ENCODE measurements at regions not wholly inside any gene's neighbourhood (a gene's known extent, or its start where the extent isn't known, plus 50 kb on each side); places are given as distances from the start of the nearest gene placed in this dataset.

DNA sequence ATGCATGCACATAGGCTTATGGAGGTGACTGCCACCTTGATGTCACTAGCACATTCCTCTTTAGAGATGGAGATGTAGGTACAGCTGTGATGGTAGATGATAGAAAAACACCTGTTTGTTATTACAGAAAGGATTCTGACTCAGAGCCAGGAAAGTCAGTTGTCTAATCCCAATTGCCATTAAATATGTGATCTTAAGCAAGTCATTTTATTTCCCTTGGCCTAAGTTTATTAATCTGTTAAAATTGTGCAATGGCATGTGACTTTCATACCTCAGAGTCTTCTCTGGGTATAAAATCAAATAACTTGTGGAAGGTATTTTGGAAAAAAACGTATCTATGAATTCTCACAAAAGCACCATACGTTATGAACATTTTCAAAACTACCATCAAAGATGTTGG, 123.9 kb upstream of the BET1 start:
- Histone ChIP-seq H3K4me3 (no peak overlapping the region), H3K27ac (replicated peaks in 1 of 4) (no peak overlapping the region), H3K27me3 (no peaks in the 10 kb centered on the region), H3K36me3 (no peaks in the 10 kb centered on the region), H3K9me3 (no peaks in the 10 kb centered on the region), H3K4me1 (no peaks in the 10 kb centered on the region)
- no peak for DNase-seq (ENCODE audit: extremely low spot score)
- TF ChIP-seq EP300 (IDR thresholded peaks at IDR 0.05) (no peak), POLR2A (IDR thresholded peaks at IDR 0.05; ENCODE audit: low read depth) (no peak), POLR2AphosphoS5 (IDR thresholded peaks at IDR 0.05) (no peak)
- TF ChIP-seq, protein P1, sequence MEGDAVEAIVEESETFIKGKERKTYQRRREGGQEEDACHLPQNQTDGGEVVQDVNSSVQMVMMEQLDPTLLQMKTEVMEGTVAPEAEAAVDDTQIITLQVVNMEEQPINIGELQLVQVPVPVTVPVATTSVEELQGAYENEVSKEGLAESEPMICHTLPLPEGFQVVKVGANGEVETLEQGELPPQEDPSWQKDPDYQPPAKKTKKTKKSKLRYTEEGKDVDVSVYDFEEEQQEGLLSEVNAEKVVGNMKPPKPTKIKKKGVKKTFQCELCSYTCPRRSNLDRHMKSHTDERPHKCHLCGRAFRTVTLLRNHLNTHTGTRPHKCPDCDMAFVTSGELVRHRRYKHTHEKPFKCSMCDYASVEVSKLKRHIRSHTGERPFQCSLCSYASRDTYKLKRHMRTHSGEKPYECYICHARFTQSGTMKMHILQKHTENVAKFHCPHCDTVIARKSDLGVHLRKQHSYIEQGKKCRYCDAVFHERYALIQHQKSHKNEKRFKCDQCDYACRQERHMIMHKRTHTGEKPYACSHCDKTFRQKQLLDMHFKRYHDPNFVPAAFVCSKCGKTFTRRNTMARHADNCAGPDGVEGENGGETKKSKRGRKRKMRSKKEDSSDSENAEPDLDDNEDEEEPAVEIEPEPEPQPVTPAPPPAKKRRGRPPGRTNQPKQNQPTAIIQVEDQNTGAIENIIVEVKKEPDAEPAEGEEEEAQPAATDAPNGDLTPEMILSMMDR (IDR thresholded peaks at IDR 0.05) = no peak
- intact Hi-C loops (cut with DNase I) = no loop called here
- WGBS = 86% methylated on average over 2 of the region's 2 CpGs

DNA sequence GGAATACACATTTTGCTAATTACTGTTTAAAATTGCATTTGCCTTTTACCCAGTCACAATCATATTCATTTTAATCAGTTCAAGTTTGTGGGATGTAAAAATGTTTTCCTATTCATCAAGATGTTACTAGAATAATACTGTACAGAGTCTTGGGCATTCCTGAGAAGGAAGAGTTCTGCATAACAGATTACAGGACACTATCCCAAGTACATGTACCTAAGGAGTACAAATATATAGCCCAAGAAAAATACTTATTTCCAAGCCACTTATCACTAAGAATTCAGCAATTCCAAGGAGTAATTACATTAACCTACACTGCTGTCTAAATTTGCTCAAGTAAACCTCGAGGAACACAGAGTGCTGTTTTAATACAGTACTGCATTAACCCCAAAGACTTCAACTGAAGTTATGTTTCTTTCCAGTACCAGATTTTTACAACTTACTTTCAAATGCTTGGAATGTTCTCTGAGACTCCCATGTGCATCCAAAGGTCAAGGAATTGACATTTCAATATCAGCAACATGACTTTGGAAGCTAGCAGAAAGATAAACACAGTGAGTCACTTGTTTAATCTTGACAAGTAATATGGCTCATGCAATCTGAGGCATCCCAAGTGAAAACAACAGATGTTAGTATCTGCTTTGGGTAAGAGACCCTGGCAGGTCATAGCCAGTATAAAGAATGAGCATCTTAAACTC, 125.4 kb upstream of the BET1 start:
- H3K4me1 ChIP-seq = no peaks in the 10 kb centered on the region
- intact Hi-C loops (cut with DNase I) = no loop called here
- no peaks in the 10 kb centered on the region for H3K36me3 ChIP-seq
- TF ChIP-seq, protein P1 (IDR thresholded peaks at IDR 0.05) = no peak
- TF ChIP-seq POLR2AphosphoS5 (IDR thresholded peaks at IDR 0.05) (no peak), POLR2A (IDR thresholded peaks at IDR 0.05; ENCODE audit: low read depth) (no peak), EP300 (IDR thresholded peaks at IDR 0.05) (no peak)
- H3K27me3 ChIP-seq = no peaks in the 10 kb centered on the region
- no peak overlapping the region for H3K27ac ChIP-seq (replicated peaks in 1 of 4)
- no peak for DNase-seq (ENCODE audit: extremely low spot score)
- H3K9me3 ChIP-seq = no peaks in the 10 kb centered on the region
- H3K4me3 ChIP-seq = no peak overlapping the region
- WGBS = 42% methylated on average over 1 of the region's 1 CpG

DNA sequence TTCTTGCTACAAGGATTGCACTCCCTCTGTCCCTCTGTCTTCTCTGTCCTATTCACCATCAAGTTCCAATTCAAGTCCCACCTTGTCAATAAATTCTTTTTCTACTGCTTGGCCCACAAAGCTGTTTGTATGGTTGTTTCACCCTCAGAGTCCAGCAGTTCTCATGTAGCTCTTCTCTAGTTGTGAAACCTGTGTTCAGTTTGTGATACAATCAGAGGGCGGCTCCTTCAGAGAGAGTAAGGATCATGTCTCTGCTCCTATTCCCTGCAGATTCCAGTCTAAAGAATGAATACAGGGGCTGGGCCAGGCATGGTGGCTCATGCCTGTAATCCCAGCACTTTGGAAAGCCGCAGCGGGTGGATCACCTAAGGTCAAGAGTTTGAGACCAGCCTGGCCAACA, 126.6 kb upstream of the BET1 start:
- no peak overlapping the region for H3K4me3 ChIP-seq
- TF ChIP-seq, protein P1 (IDR thresholded peaks at IDR 0.05) = no peak
- TF ChIP-seq EP300 (IDR thresholded peaks at IDR 0.05) (no peak), POLR2AphosphoS5 (IDR thresholded peaks at IDR 0.05) (no peak), POLR2A (IDR thresholded peaks at IDR 0.05; ENCODE audit: low read depth) (no peak)
- no peak for DNase-seq (ENCODE audit: extremely low spot score)
- H3K4me1 ChIP-seq = no peaks in the 10 kb centered on the region
- intact Hi-C loops (cut with DNase I) = no loop called here
- H3K27ac ChIP-seq (replicated peaks in 1 of 4) = no peak overlapping the region
- no peaks in the 10 kb centered on the region for H3K9me3 ChIP-seq
- no peaks in the 10 kb centered on the region for H3K36me3 ChIP-seq
- WGBS = 95% methylated on average over 3 of the region's 3 CpGs
- no peaks in the 10 kb centered on the region for H3K27me3 ChIP-seq

DNA sequence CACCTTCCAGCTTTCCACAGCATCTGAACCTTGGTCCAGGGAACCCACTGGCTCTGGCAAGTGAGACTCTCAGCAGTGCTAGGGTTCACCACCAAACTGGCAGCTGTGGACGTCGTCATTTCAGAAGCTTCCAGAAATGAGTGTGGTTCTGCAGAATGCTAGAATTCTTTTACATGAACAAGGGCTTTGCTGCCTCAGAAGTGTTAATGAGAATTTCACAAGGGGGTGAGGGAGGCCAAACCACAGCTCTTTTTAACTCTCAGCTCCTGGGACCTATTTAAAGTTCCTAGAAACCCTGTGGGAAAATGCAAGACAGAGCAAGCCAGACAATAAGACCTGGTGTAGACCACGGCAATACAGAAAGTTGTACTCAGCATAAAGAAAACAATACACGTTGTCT, 129.3 kb upstream of the BET1 start:
- H3K36me3 ChIP-seq = no peaks in the 10 kb centered on the region

DNA sequence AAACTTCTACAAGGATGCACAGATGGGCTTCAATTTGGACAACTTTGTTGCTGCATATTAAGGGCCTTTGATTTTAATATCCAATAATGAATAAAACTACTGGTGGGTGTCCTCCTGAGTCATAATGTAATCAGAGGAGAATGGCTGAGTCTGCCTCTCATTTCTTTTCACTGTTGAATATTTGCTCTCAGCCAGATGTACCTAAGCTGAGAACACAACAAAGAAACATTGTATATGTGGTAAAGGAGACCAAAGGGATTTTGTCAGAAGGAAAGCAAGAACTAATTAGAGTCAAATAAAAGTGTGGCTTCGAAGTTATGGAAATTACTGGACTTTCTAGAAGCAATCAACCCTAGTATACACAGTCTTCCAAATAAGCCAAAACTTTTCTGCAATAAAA, 131.0 kb upstream of the BET1 start:
- Histone ChIP-seq H3K4me1 (no peaks in the 10 kb centered on the region), H3K27ac (replicated peaks in 1 of 4) (no peak overlapping the region), H3K4me3 (no peak overlapping the region), H3K9me3 (no peaks in the 10 kb centered on the region), H3K36me3 (no peaks in the 10 kb centered on the region), H3K27me3 (no peaks in the 10 kb centered on the region)
- intact Hi-C loops (cut with DNase I) = no loop called here
- TF ChIP-seq POLR2AphosphoS5 (IDR thresholded peaks at IDR 0.05) = no peak
- no peak for TF ChIP-seq EP300 (IDR thresholded peaks at IDR 0.05)
- TF ChIP-seq, protein P1 (IDR thresholded peaks at IDR 0.05) = no peak
- no peak for TF ChIP-seq POLR2A (IDR thresholded peaks at IDR 0.05; ENCODE audit: low read depth)
- WGBS = 74% methylated on average over 1 of the region's 1 CpG
- no peak for DNase-seq (ENCODE audit: extremely low spot score)

More for the DNA sequence above, 129.3 kb upstream of the BET1 start:
- no peak for TF ChIP-seq EP300 (IDR thresholded peaks at IDR 0.05)
- no peak for TF ChIP-seq POLR2AphosphoS5 (IDR thresholded peaks at IDR 0.05)
- TF ChIP-seq POLR2A (IDR thresholded peaks at IDR 0.05; ENCODE audit: low read depth) = no peak
- Histone ChIP-seq H3K27ac (replicated peaks in 1 of 4) (no peak overlapping the region), H3K4me1 (no peaks in the 10 kb centered on the region), H3K9me3 (no peaks in the 10 kb centered on the region), H3K27me3 (no peaks in the 10 kb centered on the region), H3K4me3 (no peak overlapping the region)
- DNase-seq (ENCODE audit: extremely low spot score) = no peak
- WGBS = 46% methylated on average over 4 of the region's 4 CpGs
- intact Hi-C loops (cut with DNase I) = no loop called here
